Activated CD4-positive, CD25-positive, alpha-beta regulatory T cell treated with anti-CD3 and anti-CD28 coated beads, Interleukin-2, amount 50 U/mL, for 72 hours (primary cell): ENCODE measurements at regions not wholly inside any gene's neighbourhood (a gene's known extent, or its start where the extent isn't known, plus 50 kb on each side); places are given as distances from the start of the nearest gene placed in this dataset.
"Not testable (repeated sequence)": the region's sequence is repeated elsewhere in the genome, so short reads cannot be mapped to it uniquely, and the experiment has no call there.

Source experiments
- DNase-seq: peaks from one replicate; pipeline ENCODE4 v3.0.0; 2021

GRCh38 chr7:68613405-68613804 is 984.9 kb upstream of the AUTS2 start:
- DNase-seq, result no peak

DNA sequence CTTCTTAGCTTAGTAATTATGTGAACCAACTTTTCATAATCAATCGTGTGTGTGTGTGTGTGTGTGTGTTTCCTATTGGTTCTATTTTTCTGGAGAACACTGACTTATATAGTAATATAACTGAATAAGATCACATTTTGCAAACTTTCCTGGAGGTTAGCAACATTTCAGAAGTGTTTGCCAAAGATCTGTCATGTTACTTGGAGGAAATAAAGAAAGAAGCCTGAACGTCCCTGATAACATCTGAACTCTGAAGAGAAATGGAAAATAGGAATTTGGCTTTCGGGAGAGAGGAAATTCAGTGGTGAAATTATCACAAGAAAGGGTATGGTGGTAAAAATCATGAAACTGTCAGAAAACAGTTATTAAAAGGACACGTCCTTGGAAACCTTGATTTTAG is 984.4 kb upstream of the AUTS2 start:
- no peak for DNase-seq

DNA sequence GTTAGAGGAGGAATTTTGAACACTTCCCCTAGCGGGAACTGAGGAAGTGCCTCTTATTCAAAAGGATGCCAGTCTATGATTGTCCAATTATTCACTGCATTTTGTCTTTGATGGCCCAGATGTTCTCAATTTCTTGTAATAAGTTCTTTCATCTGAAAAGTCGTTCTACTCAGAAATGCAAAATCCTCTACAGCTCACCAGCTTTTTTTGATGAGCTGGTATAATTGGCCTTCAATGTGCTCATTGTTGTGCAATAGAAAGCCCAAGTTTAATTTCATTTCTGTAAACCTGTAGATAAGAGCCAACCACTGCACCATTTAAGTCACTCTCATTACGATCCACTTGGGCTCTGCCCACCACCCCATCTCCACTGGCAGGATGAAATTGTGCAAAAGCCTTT is 978.7 kb upstream of the AUTS2 start:
- no peak for DNase-seq

- DNase-seq, result no peak
Measured at GRCh38 chr7:68622500-68622899, 975.8 kb upstream of the AUTS2 start.

GRCh38 chr7:68623030-68623429 is 975.2 kb upstream of the AUTS2 start:
- no peak for DNase-seq

GRCh38 chr7:68627247-68627864 is 970.9 kb upstream of the AUTS2 start:
- no peak for DNase-seq

DNA sequence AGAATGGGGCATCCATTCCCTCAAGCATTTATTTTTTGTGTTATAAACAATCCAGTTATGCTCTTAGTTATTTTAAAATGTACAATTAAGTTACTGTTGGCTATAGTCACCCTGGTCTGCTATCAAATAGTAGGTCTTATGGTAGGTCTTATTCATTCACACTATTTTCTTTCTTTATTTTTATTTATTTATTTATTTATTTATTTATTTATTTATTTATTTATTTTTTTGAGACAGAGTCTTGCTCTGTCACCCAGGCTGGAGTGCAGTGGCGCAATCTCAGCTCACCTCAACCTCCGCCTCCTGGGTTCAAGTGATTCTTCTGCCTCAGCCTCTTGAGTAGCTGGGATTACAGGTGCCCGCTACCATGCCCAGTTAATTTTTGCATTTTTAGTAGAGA is 967.4 kb upstream of the AUTS2 start:
- DNase-seq, result not testable (repeated sequence)

DNA sequence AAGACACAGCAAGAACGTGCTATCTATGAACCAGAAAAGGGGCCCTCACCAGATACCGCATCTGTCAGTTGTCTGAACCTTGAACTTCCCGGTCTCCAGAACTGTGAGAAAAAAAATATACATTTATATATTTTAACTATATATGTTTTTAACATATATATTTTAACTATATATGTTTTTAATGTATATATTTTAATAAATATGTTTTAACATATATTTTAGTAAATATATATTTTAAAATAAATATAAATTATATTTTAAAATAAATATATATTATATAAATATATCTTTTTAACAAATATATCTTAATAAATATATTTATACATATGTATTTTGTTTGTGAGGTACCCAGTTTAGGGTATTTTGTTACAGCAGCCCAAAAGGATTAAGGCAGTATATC is 958.2 kb upstream of the AUTS2 start:
- DNase-seq, result no peak

DNA sequence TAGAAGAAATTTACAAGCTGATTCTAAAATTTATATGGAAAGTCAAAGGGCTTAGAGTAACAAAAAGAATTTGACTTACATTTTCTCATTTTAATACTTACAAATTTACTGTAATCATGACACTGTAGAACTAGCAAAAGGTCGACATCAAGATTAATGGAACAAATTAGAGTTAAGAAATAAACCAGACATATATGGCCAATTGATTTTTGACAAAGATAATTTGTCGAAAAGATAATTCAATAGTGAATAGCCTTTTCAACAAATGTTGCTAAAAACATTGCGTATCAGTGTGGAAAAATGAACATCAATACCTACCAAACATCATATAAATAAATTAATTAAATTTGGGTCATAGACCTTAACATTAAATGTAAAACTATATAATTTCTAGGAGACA is 955.5 kb upstream of the AUTS2 start:
- DNase-seq, result no peak

DNA sequence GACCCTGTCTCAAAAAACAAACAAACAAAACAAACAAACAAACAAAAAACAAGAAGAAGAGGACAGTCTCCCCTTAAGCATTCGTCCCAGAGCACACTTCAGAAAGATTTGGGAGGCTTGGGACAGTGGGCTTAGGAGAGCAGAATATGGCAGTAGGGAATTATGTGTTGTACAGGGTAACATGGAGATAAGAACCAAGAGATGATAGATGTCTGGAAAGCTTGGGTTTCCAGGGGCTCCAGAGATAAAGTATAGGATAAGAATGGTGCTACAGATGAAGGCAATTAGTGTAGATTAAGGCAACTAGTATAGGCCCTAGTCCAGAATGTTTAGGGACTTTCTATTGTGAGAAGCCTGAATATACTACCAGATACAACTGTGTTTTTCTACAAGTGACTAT is 934.9 kb upstream of the AUTS2 start:
- DNase-seq, result no peak

GRCh38 chr7:68671046-68671445 is 927.2 kb upstream of the AUTS2 start:
- DNase-seq, result no peak

DNA sequence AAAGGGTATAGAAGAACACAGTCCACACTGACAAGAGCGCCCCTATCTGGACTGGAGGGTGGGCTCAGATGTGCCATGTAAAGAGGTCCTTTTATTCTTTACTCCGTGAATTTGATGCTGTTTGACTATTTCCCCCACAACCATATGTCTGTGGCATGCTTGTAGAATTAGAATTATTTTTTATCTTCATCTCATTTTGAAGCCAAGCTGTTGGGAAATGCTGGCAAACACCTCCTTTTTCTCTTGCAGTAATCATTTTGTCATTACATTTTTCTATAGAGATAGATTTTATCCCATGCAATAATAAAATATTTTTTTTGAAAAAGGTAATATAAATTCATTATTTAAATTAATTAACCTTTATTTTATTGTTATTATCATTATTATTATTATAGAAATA is 926.6 kb upstream of the AUTS2 start:
- DNase-seq, result no peak

DNA sequence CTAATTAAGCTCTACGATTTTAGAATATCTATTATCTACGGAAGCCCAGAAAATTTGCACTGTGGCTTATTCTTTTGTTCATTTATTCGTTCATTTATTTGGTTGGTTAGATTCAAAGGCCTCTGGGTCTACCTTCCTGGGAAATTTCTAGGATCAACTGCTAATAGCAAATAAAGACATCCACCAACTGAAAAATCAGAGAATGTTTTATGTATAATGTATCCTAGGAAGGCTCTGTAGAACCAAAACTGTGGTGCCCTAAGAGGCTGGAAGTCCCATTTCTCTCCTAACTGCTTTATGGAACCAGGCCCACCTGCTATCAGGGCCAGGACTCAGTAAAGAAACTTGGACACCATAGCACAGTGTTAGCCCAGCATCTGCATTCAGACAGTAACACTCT is 923.4 kb upstream of the AUTS2 start:
- DNase-seq, result no peak

- no peak for DNase-seq
Measured at GRCh38 chr7:68676813-68677535, 921.3 kb upstream of the AUTS2 start.

DNA sequence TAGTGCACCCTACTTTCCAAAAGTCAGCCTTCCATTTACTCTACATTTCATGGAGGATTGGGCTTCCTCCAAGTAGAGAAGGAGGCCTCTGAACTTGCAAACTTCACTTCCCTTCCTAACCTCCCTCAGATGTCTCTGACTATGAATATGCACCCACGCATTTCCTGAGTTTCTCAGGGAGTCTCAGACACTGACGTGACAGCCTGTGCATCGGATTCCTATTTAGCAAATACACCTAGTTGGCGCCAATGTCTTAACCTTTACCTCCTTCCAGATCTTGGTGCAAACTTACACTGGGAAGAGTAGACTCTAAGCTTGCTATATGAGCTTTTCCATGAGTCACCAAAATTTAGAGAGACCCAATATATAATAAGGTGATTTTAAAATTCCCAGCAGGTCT is 920.1 kb upstream of the AUTS2 start:
- DNase-seq, result no peak

GRCh38 chr7:68679459-68680234 is 918.6 kb upstream of the AUTS2 start:
- DNase-seq, result no peak

DNA sequence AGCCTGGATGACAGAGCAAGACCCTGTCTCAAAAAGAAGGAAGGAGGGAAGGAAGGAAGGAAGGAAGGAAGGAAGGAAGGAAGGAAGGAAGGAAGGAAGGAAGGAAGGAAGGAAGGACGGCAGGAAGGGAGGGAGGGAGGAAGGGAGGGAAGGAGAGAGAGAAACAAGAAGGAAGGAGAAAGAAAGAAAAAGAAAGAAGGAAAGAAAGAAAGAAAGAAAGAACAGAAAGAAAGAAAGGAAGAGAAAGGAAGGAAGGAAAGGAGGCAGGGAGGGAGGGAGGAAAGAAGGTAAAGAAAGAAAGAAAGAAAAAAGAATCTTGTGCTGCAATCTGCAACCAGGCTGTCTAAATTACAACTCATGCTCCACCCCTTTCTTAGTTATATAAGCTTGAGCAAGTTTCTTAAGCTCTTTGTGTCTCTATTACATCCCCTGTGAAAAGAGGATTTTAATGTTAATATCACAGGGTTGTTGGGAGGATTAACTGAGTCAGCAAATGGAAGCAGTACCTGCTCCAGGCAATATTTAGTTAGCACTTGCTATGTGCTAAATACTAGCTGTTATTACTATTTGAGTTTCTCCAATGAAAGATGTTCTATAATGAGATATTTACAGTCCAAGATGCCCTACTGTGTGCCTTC is 917.9 kb upstream of the AUTS2 start:
- DNase-seq, result no peak

DNA sequence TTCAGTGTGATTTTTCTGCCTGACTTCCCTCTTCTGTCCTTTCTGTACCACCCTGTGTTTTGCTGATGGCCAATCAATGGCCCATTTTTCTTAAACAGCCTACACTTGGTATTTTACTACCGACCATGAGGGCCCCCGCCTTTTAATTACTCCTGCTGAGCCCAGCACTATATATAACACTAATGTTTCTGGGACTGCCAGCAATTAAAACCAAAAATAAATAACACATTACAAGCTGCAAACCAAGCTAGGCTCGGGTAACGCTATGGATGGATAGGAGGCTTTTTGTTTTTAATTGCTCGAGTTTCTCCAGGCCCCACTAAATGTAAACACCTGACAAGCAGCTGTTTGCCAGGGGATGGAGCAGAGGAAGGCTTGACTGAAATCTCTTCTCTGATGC is 915.4 kb upstream of the AUTS2 start:
- DNase-seq, result no peak

- DNase-seq, result no peak
Measured at GRCh38 chr7:68684246-68684839, 913.9 kb upstream of the AUTS2 start.

DNA sequence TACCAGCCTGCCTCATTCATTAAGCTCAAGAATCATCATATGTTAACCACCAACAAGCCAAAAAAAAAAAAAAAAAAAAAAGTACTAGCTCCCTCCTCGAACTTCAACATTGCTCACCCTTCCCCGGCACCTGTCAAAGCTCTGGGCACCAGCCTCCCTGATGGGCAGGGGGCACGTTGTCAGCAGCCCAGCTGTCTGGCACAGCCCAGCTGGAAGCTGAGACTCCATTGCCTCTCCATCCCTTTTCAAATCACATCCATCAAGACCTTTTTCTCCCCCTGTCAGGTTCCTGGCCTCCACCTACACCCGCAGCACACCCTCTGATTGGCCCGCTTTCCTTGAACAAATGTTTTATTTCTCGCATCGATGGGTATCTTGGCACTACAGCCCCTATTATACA is 913.3 kb upstream of the AUTS2 start:
- no peak for DNase-seq

DNA sequence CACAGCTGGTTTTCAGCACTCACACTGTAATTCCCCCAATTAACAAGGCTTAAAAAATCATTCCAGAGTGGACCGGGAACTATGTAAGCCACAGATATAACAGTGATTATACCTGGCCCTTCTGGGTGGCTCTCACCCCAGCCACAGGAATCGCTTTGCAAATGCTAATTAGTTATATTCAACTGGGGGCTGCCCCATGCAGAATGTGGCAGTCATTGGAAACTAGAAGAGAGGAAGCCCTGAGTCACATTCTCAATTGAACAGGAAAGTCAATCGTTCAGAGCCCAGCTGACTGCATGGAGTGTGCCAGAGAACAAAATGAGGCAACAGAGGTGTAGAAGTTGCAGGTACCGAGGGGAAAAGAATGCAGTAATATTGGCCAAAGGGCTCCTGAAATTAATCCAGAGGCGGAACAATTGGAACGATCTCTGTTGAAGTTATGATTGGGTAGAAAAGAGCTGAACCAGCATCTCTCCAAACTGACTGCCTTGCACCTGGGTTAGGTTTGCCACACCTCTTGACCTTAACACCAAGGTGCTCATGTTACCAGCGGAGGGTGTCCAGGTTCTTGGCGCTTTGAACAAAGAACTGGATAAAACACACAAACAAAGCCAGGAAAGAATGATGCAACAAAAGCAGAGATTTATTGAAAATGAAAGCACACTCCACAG is 909.7 kb upstream of the AUTS2 start:
- no peak for DNase-seq

- DNase-seq, result no peak
Measured at GRCh38 chr7:68689087-68689433, 909.2 kb upstream of the AUTS2 start.
